ENCODE measurements at regions not wholly inside any gene's neighbourhood (a gene's known extent, or its start where the extent isn't known, plus 50 kb on each side); places are given as distances from the start of the nearest gene placed in this dataset.

DNA sequence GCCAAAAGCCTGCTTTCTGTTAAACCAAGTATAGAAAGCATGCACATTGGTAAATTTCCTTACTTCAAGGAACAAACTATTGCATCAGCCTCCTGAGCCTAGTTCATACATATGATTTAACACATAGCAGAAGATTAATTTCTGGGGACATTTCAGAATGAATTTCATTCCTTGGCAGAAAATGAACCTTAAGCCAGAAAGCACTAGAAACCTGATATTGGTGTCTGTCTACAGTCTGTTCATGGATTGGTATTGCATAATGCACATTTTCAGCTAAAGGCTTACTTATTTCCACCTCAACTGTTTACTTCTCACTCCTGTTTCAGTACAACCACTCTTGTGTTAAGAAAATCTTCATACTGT lies 1471.8 kb upstream of the NUDT12 start:
- DNase-seq = no peak

DNA sequence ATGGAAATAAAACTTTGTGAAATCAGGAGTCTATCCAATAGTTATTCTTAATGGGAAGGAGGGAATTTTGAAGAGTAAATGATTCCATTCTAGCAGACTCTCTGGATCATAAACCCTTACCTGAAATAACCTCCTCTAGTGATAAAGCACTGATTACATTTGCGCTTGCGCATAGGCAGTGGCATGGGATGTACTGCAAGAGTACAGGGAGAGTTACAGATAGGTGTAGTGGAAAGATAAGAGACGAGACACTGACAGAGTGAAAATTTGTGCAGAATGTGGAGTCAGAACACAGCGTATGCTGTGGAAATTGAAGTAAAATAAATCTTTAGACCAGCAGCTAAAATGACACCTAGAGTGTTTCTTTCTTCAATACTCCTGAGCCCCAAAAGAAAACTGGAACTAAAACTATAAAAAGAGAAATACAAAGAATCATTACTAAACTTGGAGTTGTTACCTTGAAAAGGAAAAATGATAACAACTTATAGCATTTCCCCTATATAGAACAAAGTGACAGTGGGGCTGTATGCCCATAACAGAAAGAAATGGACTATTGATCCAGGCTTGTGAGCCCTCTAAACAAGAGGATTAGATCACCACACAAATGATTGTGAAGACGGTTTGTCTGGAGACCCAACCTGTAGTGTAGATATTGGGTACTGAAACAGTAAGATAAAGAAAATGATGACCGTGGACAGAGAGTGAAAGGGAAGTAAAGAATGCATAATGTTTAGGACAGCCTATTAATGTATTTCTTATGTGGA lies 1471.2 kb upstream of the NUDT12 start:
- no peak for DNase-seq

DNA sequence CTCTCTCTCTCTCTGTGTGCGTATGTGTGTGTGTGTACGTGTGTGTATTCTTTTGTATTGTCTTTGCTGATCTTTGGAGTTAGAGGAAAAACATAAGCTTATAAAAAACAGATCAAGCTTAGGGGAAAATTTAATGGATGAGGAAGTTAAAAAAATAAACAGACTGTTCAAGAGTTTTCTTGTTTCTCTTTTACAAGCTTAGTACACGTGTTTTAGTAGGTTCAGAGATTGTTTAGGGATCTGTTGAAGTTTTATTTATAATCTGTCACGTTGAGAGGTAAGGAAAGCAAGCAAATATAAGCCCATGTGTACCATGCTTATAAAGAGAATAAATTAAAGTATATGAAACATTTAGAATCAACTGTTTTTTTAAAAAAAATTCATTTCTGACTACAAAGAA lies 1470.3 kb upstream of the NUDT12 start:
- no peak for DNase-seq

DNA sequence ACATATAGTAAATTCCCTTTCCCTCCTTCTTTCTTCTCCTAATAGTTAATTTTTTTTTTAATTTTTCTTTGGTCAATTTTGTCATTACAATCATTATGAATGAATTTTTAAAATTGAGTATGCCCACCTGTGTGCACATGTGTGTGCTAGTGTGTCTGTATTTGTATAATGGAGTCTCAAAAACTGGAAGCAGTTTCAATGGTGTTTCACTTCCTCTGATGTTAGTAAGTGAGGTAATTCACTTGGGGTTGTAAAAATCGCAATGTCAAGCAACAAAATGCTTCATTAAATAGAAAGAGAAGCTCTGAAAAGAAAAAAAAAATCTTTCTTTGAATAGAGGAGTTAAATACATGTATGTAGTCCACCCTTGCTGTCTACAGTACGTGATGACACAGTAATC lies 1467.6 kb upstream of the NUDT12 start:
- DNase-seq = no peak

DNA sequence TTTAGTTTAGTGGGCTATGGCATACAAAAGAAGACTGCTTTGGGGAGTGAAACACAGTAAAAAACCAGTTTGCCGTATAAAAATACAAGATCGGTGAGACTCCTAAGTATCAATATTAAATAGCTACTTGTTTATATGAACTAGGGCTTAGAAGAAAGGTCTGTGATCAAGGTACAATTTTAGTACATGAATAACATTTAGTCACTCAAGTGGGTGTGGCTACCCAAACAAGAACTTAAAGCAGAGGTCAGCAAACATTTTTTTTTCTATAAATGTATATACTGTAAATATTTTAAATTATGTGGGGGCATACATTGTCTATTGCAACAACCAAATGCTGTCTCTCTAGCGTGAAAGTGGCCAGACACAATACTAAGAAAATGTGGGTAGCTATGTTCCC lies 1452.5 kb upstream of the NUDT12 start:
- DNase-seq = no peak

DNA sequence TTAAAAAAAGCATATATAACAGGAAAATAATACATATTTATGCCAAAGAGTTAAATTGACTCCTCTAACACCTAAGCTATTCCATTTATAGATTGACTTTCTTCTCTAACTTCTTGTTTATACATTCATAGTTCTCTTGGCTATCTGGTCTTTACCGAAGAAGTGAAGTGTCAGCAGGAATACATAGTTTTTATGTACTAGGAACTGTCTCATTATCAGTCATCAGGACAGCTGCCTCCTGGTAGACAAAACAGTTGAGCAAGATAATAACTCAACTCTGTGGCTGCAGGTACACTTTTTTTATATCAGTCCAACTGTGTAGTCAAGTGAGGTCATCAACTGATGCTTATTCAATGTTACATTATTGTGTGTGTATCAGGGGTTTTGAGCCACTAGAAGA lies 1436.0 kb upstream of the NUDT12 start:
- DNase-seq = no peak

DNA sequence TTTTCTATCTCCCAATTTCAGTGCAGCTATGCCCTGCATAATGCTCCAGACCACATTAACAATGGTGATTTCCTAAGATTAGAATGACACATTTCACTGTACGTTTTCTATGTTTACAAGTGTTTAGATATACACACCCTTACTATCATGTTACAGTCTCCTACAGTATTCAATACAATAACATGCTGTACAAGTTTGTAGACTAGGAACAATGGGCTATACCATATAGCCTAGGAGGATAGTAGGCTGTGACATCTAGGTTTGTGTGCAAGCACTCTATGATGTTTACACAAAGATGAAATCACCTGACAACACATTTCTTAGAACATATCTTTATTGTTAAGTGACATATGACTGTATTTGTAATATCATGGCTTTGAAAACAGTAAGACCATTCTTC lies 1435.6 kb upstream of the NUDT12 start:
- DNase-seq = no peak

DNA sequence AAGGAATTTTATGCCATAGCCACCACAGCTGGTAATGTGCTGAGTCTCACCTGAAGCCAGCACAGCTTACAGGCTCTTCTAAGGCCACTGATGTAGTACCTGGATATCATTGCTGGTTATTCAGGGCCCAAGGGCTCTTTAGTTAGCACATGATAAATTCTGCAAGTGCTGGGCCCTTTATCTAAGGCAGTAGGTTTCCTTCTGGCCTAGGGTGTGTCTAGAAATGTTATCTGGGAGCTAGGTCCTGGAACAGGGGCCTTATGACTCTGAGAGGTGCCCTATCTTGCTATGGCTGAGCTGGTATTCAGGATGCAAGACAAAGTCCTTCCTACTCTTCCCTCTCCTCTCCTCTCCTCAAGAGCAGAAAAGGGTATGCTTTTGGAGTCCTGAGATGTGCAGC lies 1424.5 kb upstream of the NUDT12 start:
- no peak for DNase-seq

DNA sequence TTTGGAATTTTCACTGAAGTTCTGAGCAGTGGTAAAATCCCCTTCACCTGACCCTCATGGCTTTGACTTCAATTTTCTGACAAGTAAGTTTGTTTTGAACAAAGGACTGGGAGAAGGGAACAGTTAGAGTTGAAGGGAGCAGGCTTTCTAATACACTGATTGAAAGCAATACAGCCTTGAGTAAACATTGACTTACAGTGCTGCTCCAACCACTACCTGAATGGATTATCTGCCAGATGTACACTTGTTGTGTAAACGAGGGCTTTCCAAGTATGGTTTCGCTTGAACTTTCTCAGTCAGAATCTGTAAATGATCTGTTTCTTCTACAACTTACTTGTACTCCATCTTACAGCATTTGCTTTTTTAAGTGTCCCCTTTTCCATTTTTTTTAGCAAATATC lies 1414.9 kb upstream of the NUDT12 start:
- DNase-seq = no peak

DNA sequence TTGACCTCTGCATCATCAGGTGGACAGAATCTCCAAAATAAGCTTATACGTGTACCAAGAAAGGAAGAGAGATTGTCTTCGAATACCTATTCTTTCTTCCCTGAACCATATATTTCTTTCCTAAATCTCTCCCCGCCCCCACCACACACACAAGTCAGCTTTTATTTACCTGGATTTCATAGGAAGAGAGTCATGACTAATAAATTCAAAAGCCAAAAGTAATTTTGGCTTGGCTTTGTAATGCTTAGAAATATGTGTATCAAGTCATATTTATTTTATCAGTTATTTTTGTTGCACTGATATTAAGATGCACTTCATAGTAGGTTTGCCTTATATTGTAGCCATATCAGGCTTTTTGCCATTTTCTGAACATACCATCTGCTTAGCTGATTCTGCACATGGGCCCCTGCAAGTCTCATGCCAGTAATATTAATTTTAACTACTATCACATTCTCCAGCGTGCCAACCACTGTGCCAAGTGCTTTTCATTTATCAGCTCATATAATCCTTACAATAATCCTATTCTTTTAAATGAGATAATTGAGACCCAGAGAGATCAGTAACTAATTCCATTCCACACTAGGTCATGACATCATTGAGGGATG lies 1405.3 kb upstream of the NUDT12 start:
- DNase-seq = no peak

DNA sequence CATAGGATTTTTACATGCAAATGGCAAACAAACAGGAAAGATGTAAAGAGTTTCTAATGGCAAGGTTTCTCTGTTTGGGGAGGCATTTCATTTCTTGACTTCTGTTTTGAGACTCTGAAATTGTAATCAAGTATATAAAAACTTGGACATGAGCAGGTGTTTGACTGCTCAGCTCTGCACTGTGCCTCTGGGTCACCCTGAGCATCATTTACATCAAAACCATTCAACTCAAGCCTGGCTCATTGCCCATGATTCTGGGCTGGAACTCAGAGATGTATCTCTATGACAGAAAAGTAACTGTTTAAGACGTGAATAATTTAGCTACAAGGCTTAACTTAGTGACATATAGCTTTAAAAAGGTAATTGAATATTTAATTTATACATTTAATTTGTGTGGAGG lies 1402.4 kb upstream of the NUDT12 start:
- no peak for DNase-seq

DNA sequence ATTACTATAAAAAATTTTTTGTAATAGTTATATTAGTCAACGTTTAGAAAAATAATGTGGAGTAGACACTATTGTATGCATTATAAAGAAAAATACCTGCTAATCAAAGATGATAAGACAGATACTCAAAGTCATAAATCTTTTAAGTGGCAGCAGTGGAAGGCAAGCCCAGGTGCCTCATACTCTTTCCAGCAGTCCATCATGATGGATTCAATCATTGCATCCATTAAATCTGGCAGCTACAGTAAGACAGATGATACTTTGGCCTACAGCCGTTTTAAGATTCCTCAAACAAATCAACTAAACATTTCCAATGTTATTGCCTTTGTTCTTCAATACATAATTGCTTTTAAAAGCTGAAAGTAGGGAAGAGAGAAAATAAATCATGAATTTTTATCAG lies 1392.9 kb upstream of the NUDT12 start:
- DNase-seq = no peak

DNA sequence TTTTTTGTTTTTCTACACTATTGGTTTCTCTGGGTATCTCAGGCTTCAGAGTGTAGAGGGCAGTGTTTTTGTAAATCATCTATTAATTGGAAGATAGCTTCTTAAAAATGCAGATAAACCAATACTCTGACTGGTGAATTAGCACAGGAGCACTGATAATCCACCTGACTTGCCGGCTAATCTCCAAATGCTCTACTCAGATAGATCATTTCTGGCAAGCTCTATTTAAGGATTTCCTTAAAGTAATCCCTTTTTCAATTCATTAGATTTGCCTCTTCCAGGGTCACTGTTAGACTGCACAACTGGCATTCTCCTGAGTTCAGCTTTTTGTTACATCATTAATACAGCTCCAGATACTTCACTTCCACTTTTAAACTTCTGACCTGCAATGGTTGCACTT lies 1390.3 kb upstream of the NUDT12 start:
- no peak for DNase-seq

DNA sequence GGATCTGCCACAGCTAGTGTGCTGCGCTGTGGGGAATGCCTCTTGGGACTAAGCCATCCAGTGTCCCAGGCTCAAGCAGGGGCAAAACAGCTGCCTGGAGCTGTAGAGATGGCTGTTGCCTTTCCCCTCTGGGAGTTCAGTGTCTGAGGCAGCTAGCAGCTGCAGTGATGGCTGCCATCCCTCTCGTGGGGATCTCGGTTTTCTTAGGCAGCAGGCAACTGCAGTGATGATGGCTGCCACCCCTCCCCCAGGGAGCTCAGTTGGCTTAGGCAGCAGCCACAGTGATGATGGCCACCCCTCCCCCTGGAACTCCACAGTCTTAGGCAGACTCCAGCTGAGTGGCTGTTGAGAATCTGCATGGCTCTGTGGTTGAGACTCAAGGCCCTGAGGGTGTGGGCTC lies 1389.2 kb upstream of the NUDT12 start:
- no peak for DNase-seq

DNA sequence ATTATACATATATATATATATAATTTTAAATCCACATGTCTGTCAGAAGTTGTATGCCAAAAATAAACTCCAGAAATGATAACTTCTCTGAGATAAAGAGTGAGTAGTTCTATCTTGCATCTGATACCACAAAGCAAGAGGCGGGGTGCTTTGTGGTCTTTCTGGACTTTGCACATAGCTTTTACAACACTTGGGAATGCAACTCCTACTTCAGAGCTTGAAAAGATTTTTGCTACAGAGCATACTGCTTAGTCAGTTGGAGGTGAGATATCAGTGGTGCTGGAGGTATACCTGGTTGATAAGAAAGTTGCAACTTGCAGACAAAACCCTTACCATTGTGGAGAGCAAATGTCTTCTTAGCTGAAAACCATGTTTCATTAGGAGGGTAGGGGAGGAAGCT lies 1384.5 kb upstream of the NUDT12 start:
- DNase-seq = no peak

DNA sequence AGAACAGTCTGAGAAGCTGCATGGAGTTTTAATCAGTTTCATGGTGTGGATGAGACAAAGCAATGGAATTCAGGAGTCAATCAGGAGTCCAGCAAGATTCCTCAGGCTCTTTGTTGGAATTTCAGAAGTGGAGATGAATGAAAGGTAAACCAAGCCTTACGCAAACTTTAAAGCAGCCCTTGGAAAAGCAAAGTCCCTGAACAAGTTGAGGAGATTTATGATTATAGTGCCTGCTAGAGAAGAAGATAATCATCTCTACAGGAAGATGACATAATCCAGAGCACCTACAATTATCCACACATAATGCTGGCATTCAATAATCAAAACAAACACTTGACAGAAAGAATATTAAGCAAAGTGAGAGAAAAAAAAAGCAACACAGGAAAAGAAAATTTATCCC lies 1380.1 kb upstream of the NUDT12 start:
- no peak for DNase-seq

DNA sequence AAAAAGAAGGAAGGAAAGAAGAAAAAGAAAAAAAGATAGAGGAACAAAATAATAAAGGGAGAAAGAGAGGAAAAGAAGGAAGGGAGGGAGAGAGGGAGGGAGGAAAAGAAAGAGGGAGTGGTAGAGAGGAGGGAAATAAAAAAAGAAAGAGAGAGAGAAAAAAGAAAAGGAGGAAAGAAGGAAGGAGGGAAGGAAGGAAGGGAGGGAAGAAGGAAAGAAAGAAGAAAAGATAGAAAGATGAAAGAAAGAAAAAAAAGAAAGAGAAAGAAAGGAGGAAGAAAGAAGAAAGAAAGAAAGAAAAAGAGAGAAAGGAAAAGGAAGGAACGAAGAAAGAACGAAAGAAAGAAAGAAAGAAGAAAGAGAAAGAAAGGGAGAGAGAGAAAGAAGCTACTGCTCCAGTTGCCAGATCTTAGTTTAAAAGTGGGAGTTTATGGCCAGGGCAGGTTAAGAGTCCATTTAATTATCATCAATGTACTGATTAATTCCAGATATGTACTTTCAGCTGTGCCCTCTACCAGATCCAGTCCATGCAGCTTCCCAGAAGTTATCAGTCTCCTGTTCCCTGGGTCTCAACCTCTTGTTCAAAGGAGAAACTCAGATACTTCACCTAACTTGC lies 1378.5 kb upstream of the NUDT12 start:
- no peak for DNase-seq

DNA sequence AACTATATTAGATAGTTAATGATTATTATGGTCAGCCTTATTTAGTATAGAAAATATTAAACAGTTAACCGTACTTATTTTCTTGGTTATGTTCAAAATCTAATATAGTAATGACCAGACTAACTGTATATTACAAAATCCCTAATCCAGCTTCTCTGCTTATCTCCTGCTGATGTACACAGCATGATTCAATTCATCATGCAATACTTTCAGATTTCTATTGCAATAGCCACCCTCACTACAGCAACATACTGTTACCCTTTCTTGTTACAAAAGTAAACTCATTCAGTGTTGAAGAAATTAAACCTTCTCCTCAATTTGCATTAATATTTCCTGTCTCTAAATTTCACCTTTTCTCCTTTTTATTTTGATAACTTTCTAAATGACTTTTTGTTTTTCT lies 1375.0 kb upstream of the NUDT12 start:
- DNase-seq = no peak

DNA sequence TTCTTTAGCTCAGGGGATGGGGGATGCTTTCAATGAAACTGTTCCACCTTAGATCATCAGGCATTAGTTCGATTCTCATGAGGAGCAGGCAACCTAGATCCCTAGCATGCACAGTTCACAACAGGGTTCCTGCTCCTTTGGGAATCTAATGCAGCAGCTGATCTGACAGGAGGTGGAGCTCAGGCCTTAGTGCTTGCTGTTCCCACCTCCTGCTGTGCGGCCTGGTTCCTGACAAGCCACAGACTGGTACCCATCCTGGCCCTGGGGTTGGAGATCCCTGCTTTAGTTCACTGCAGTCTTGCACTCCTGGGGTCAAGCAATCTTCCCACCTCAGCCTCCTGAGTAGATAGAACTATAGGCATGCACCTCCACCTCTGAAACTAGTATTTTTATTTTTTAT lies 1369.8 kb upstream of the NUDT12 start:
- DNase-seq = no peak

DNA sequence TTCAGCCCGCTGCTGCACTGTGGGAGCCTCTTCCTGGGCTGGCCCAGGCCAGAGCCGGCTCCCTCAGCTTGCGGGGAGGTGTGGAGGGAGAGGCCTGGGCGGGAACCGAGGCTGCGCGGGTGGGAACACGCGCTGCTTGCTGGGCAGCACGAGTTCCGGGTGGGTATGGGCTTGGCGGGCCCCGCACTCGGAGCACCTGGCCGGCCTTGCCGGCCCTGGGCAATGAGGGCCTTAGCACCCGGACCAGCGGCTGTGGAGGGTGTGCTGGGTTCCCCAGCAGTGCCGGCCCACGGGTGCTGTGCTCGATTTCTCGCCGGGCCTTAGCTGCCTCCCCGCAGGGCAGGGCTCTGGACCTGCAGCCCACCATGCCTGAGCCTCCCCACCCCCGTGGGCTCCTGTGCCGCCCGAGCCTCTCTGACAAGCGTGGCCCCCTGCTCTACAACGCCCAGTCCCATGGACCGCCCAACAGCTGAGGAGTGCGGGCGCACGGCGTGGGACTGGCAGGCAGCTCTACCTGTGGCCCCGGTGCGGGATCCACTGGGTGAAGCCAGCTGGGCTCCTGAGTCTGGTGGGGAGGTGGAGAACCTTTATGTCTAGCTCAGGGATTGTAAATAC lies 1366.4 kb upstream of the NUDT12 start:
- no peak for DNase-seq

DNA sequence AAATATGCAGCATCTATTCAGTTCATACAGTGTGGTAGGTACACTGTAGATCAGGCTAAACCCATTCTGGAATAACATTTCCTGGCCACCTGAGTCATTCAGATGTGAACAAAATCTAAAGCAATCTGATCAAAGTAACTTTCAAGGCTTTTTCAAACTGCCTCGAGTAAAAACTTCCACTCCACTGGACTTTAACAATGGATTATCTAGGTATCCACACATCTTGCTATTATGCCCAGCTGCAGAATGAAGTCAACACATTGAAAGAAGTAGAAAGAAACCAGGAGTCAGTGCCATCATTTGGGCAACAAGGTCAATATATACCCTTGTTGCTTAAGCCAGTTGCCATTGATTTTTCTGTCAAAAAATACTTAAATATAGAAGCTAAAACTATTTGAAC lies 1352.6 kb upstream of the NUDT12 start:
- no peak for DNase-seq

DNA sequence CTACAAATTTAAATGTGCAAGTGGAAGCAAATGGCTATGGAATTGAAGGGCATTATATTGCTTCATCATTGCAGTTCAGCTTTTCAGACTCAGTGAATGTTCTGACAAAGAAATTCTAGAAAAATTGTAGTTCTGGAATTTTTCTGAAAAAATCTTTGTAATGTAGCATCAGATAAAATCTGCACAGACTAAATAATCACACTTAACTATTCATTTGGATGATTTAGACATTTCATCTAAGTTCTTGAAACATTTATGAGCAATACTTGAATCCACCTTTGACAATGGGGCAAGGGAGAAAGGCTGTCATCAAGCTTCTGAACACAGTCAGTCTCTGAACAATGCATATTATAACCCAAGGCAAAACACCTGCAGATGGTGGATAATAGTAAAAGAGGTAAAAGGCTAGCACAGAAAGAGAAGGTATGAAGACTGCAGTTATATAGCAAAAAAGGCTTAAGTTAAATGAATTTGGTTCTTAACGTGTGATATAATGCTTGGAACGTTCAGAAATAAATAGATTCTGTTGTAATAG lies 1352.0 kb upstream of the NUDT12 start:
- DNase-seq = no peak

DNA sequence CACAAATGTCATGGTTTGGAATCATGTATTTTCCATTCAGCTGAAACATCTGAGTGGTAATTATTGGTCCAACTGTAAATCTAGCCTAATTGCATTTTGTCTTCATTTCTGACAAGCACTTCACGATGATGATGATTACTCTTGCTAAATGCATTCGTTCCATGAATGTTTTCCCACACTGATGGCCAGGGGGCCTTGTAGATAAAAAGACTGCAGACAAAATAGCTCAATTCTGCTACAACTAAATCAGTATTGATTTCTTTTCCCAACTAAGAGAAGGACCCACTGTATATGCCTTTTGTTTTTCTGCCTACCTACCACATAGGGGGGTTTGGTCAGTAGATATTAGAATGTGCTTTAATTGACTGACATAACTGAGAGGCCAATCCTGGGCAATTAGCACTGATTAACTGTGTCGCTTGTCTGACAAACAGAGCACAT lies 1351.3 kb upstream of the NUDT12 start:
- DNase-seq = no peak

DNA sequence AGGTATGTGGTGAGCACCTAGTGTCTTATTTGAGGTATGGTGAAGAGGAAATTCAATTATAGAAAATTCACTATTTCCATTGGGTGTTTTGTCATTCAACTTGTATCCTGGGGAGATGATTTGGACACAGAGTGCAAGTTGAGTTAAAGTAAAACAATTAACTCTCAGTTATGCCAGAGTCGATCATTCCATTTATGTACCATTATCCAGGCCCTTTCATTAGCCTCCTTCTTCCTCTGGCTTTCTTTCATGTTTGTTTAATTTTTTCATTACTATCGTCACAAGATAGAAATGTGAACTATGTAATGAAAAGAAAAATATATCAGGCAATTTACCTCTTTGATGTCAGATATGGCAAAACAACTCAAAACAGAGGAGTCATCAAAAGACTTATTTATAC lies 1347.2 kb upstream of the NUDT12 start:
- no peak for DNase-seq
